ENCODE measurements at regions not wholly inside any gene's neighbourhood (a gene's known extent, or its start where the extent isn't known, plus 50 kb on each side); places are given as distances from the start of the nearest gene placed in this dataset.

DNA sequence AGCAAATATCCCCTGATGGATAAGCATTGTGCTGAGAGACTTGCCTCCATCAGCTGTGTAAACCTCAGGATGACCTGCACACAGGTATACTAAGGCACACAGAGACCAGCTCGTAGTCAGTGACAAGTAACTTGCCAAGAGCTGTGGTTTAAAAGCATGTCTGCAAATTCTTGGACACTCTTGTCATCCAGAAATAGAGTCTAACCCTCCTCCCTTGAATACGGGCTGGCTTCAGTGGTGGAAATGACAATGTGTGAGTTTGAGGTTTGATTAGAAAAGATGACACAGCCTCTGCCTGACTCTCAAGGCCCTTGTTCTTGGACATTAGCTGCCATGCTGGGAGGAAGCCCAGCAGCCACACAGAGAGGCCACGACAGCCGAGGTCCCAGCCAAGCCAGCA, 114.4 kb downstream of the GADD45G start:
- TF ChIP-seq CTCF (IDR thresholded peaks at IDR 0.05) = no peak
- no peak for TF ChIP-seq POLR2A (IDR thresholded peaks at IDR 0.05)
